Thoracic aorta (tissue), 2 donors: ENCODE measurements at regions not wholly inside any gene's neighbourhood (a gene's known extent, or its start where the extent isn't known, plus 50 kb on each side); places are given as distances from the start of the nearest gene placed in this dataset.

ENCODE experiments used
- ATAC-seq: fragments of 150-250 bp; one replicate; pipeline ENCODE4 v1.8.0; 2017; ENCODE audit warnings: low read depth; ENCODE audit not compliant: insufficient number of reproducible peaks, low FRiP score
- DNase-seq: peaks from one replicate; pipeline ENCODE4 v3.0.0-alpha.2; 2020; ENCODE audit warnings: low spot score
- H3K27ac ChIP-seq, 2 donors: fragments of 200-600 bp; sonication (generic); 1 replicate in 1 of 2; 2 replicates in 1 of 2; pipeline ENCODE4 v1.5.1; 2016; ENCODE audit warnings: mild to moderate bottlenecking in 2 of 2, moderate library complexity in 2 of 2
- H3K27me3 ChIP-seq: fragments of 200-600 bp; sonication (generic); replicated peaks from 2 replicates; pipeline ENCODE4 v1.6.0; 2016; ENCODE audit warnings: mild to moderate bottlenecking; ENCODE audit not compliant: insufficient read depth
- H3K36me3 ChIP-seq: fragments of 200-600 bp; sonication (generic); one replicate; pipeline ENCODE4 v1.5.1; 2016
- H3K4me1 ChIP-seq, 2 donors: fragments of 200-600 bp; sonication (generic); 1 replicate in 1 of 2; 2 replicates in 1 of 2; pipeline versions ENCODE4 v1.5.1 to v1.6.0; 2016; ENCODE audit warnings: low read depth in 2 of 2, mild to moderate bottlenecking in 1 of 2; ENCODE audit not compliant: control insufficient read depth in 1 of 2
- H3K4me3 ChIP-seq: fragments of 200-600 bp; sonication (generic); 2 replicates; pipeline ENCODE4 v1.5.1; 2016; ENCODE audit warnings: mild to moderate bottlenecking
- H3K9me3 ChIP-seq: fragments of 200-600 bp; sonication (generic); 2 replicates; pipeline ENCODE4 v1.5.1; 2016
- TF ChIP-seq, protein P1 (sequence below): fragments of 200-600 bp; sonication (generic); IDR thresholded peaks from one replicate; pipeline ENCODE4 v1.5.1; 2019; ENCODE audit warnings: antibody characterized with exemption

DNA sequence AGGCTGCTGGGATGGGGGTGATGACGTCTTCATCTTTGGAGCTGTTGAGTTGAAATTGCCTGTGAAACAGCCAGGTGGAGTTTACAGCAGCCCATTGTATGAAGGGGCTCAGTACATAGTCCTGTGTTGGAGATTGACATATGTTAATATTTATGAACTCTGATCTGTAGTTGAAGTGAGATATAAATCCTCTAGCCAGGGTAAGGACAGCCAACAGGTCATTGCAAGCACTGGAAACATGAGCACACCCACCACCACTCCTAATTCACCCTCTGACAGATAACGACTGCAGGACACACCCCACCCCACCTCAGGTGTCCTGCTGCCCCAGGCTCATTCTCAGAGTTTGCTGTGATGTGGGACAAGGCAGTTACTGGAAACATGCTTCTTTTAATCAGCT lies 112.4 kb upstream of the TRIB2 start:
- H3K27me3 ChIP-seq, result no peaks in the 10 kb centered on the region
- ATAC-seq, result no peak
- DNase-seq, result no peak
- H3K4me1 ChIP-seq, result peaks cover 0 to 12% of the 10 kb centered on the region in 2 donors
- no peaks in the 10 kb centered on the region for H3K9me3 ChIP-seq
- no peaks in the 10 kb centered on the region for H3K36me3 ChIP-seq
- no peak overlapping the region for H3K27ac ChIP-seq
- H3K4me3 ChIP-seq, result no peak overlapping the region
- TF ChIP-seq, protein P1, sequence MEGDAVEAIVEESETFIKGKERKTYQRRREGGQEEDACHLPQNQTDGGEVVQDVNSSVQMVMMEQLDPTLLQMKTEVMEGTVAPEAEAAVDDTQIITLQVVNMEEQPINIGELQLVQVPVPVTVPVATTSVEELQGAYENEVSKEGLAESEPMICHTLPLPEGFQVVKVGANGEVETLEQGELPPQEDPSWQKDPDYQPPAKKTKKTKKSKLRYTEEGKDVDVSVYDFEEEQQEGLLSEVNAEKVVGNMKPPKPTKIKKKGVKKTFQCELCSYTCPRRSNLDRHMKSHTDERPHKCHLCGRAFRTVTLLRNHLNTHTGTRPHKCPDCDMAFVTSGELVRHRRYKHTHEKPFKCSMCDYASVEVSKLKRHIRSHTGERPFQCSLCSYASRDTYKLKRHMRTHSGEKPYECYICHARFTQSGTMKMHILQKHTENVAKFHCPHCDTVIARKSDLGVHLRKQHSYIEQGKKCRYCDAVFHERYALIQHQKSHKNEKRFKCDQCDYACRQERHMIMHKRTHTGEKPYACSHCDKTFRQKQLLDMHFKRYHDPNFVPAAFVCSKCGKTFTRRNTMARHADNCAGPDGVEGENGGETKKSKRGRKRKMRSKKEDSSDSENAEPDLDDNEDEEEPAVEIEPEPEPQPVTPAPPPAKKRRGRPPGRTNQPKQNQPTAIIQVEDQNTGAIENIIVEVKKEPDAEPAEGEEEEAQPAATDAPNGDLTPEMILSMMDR, result no peak

DNA sequence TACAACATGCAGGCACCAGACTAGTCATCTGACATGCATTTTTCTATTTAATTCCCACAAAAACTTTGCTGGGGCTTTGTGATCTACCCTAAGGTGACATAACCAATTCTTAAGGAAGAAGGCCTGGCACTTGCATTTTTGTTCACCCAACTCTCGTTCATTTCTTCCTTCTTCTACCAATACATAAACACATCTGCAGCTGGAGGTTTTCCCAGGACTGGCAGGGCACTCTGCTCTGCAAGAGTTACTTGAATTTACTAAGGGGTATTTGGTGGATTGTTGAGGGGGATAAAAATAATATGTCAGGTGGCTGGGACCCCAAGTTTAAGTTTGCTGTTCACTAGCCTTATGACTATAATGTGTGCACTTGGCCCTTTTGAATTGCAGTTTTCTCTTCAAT lies 111.4 kb upstream of the TRIB2 start:
- no peak for ATAC-seq

DNA sequence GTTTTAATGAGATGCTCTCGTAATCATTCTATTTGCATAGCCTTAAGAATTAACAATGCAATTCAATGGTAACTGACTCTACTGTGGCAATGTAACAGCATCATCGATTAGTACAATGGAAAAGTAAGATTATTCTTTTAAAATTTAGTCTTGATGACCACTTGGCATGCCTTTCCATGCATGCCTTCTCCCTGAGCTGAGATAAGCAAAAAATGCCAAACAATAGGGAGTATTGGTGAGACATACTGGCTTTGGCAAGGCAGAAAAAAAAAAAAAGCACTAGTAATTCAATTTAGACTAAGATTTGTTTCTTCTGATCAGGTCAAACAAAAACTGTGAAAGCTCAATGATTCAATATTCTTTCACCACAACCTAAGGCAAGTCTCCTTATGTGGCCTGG lies 110.8 kb upstream of the TRIB2 start:
- no peak for ATAC-seq
- no peak overlapping the region for H3K27ac ChIP-seq
- H3K4me1 ChIP-seq, result peaks cover 0 to 12% of the 10 kb centered on the region in 2 donors
- H3K4me3 ChIP-seq, result no peak overlapping the region
- no peaks in the 10 kb centered on the region for H3K36me3 ChIP-seq
- H3K9me3 ChIP-seq, result no peaks in the 10 kb centered on the region
- no peak for DNase-seq
- H3K27me3 ChIP-seq, result no peaks in the 10 kb centered on the region
- TF ChIP-seq, protein P1, result no peak

More for the DNA sequence above, 111.4 kb upstream of the TRIB2 start:
- H3K27me3 ChIP-seq, result no peaks in the 10 kb centered on the region
- peaks cover 0 to 12% of the 10 kb centered on the region in 2 donors for H3K4me1 ChIP-seq
- no peak overlapping the region for H3K27ac ChIP-seq
- H3K9me3 ChIP-seq, result no peaks in the 10 kb centered on the region
- TF ChIP-seq, protein P1, result no peak
- DNase-seq, result no peak
- H3K36me3 ChIP-seq, result no peaks in the 10 kb centered on the region
- no peak overlapping the region for H3K4me3 ChIP-seq

DNA sequence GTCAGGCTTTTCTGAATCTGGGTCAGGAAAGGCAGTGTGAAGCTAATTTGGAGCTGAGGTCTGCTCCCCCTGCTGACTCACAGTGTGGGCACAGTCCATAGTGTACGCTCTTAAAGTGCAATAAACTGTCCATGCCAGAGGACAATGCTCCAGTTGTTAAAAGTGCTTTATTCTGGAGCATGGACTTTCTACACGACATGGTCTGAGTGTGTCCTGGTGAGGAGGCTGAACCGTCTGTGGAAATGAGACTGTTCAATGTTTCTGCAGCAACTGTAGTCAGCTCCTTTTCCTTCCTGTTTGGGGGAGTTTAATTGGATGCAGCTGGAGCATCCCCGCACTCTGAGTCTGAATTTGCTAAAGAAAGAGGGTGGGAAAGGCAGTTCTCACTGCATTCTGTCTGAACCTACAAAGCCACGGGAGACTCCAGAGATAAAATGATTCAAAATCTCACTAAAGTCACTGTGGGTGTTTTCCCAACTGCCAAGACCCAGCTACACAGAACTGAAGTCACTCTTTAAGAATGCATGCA lies 110.2 kb upstream of the TRIB2 start:
- Histone ChIP-seq H3K4me1 (peaks cover 0 to 12% of the 10 kb centered on the region in 2 donors), H3K36me3 (no peaks in the 10 kb centered on the region), H3K4me3 (no peak overlapping the region), H3K27ac (no peak overlapping the region), H3K9me3 (no peaks in the 10 kb centered on the region), H3K27me3 (no peaks in the 10 kb centered on the region)
- no peak for DNase-seq
- TF ChIP-seq, protein P1, result no peak
- no peak for ATAC-seq

DNA sequence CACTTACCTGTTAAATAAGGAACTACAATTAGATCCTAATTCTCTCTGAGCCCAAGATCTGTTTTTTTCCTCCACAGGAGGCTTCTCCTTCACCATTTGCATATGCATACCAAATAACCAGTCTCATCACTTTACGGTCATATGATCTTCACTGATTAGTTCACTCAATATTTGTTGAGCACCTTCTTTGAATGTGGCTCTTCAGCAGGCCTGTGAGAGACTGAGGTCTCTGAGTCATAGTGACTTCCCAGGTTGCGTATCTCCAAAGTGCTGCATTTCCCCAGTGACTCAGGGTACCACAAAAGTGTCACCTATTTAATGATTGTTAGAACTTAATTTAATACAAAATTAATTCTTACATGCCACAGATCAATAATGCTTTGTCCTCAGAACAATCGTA lies 108.8 kb upstream of the TRIB2 start:
- Histone ChIP-seq H3K27me3 (no peaks in the 10 kb centered on the region), H3K36me3 (no peaks in the 10 kb centered on the region), H3K4me3 (no peak overlapping the region), H3K4me1 (peaks cover 0 to 12% of the 10 kb centered on the region in 2 donors), H3K9me3 (no peaks in the 10 kb centered on the region), H3K27ac (no peak overlapping the region)
- ATAC-seq, result no peak
- DNase-seq, result no peak
- TF ChIP-seq, protein P1, result no peak
